ENCODE measurements at regions not wholly inside any gene's neighbourhood (a gene's known extent, or its start where the extent isn't known, plus 50 kb on each side); places are given as distances from the start of the nearest gene placed in this dataset.

- Histone ChIP-seq H3K79me1 (ENCODE audit: low read depth, low read length) (no peaks in the 10 kb centered on the region), H3K36me3 (ENCODE audit: control insufficient read depth in 2 of 4, insufficient read depth in 4 of 4, low read length in 3 of 4) (no peaks in the 10 kb centered on the region), H2BK5ac (ENCODE audit: low read depth, low read length) (no peak overlapping the region), H2AK5ac (ENCODE audit: low read depth, low read length) (no peak overlapping the region), H3K23me2 (ENCODE audit: low read depth, low read length) (no peaks in the 10 kb centered on the region; the same call in 1 of the 2 replicates), H4K5ac (ENCODE audit: insufficient read length, low read depth, low read length) (no peak overlapping the region), H3K4me2 (ENCODE audit: insufficient read depth in 1 of 2, low read depth in 2 of 2, low read length in 2 of 2) (no peak overlapping the region), H4K20me1 (replicated peaks in 1 of 2; ENCODE audit: control insufficient read depth in 1 of 2, insufficient read depth in 2 of 2, low read length in 2 of 2) (no peaks in the 10 kb centered on the region), H2BK120ac (replicated peaks; ENCODE audit: low read depth, low read length) (no peak overlapping the region), H3K18ac (ENCODE audit: extremely low read depth, low read length) (no peak overlapping the region), H3K23ac (ENCODE audit: insufficient read length) (no peak overlapping the region), H4K91ac (replicated peaks; ENCODE audit: insufficient read length, low read length) (no peak overlapping the region), H2BK20ac (ENCODE audit: low read length) (no peak overlapping the region), H2BK12ac (ENCODE audit: low read depth, low read length) (no peak overlapping the region; the same call in 1 of the 2 replicates), H3K4me1 (replicated peaks in 1 of 4; ENCODE audit: control insufficient read depth in 3 of 4, insufficient read depth in 4 of 4, low read length in 3 of 4) (peaks cover 0 to 4% (median 2%) of the 10 kb centered on the region in 4 experiments; a peak in 1 of 7 replicates), H3K9me3 (ENCODE audit: insufficient read depth in 2 of 2, low read depth in 1 of 2, low read length in 1 of 2) (no peaks in the 10 kb centered on the region), H4K8ac (ENCODE audit: extremely low read depth, insufficient read depth, low read length) (no peak overlapping the region), H3K14ac (ENCODE audit: insufficient read length) (no peak overlapping the region), H3K27ac (ENCODE audit: low read depth, low read length) (no peak overlapping the region), H3K79me2 (ENCODE audit: control insufficient read depth in 1 of 2, insufficient read depth in 2 of 2, low read length in 2 of 2) (no peaks in the 10 kb centered on the region), H3K9ac (replicated peaks in 1 of 4; ENCODE audit: extremely low read depth in 1 of 4, low read depth in 3 of 4, low read length in 3 of 4) (no peak overlapping the region), H2BK15ac (ENCODE audit: low read length) (no peak overlapping the region), H2AFZ (ENCODE audit: low read length) (no peak overlapping the region), H3K4ac (replicated peaks; ENCODE audit: insufficient read length, low read depth, low read length) (no peak overlapping the region), H3K56ac (replicated peaks; ENCODE audit: insufficient read length, low read depth, low read length) (no peak overlapping the region), H3K4me3 (ENCODE audit: extremely low read depth in 1 of 4, insufficient read depth in 2 of 4, low read depth in 3 of 4, low read length in 4 of 4) (no peak overlapping the region), H3K27me3 (replicated peaks in 1 of 4; ENCODE audit: control insufficient read depth in 3 of 4, extremely low read depth in 1 of 4, insufficient read depth in 3 of 4, low read length in 3 of 4) (peaks cover 0 to 2% (median 0%) of the 10 kb centered on the region in 4 experiments; a peak in 1 of 7 replicates)
- 75% methylated on average over 2 of the region's 2 CpGs; no CpG with 5 or more reads in 1 of the 2 experiments for WGBS, 2 experiments (ENCODE audit: extremely low coverage in 1 of 2, insufficient coverage in 1 of 2, insufficient read length in 1 of 2, insufficient replicate concordance in 2 of 2, low coverage in 1 of 2, low lambda C conversion rate in 2 of 2, missing lambda C conversion rate in 1 of 2)
- no peak for TF ChIP-seq POU5F1 (IDR thresholded peaks at IDR 0.05; ENCODE audit: low read depth, low read length)
- POLR2A ChIA-PET (ENCODE audit: partially characterized antibody), result no interaction called here
- FAIRE-seq, result no peak
- peak in 1 of 2 experiments; percentile 7 for DNase-seq (ENCODE audit: low read depth in 1 of 2, low spot score in 2 of 2)
- CTCF ChIA-PET (ENCODE audit: partially characterized antibody), result interaction anchor here (0.6 to 1.2 kb wide), 6 partner anchors 23 to 506 kb away, joined by 3 to 6 read pairs (median 3); no protein-coding TSS in a partner anchor
These were observed 654.1 kb downstream of the INHBA start for GRCh38 chr7:41048771-41049170.
